GM12878 (cell line): ENCODE measurements at regions not wholly inside any gene's neighbourhood (a gene's known extent, or its start where the extent isn't known, plus 50 kb on each side); places are given as distances from the start of the nearest gene placed in this dataset.

Experiments
- CBX5 ChIP-seq: sonication (generic); IDR thresholded peaks from 2 replicates; pipeline ENCODE4 v1.6.1; 2016; ENCODE audit warnings: low read depth, moderate library complexity, mild to moderate bottlenecking, inconsistent platforms
- CHD4 ChIP-seq: fragments of 200-600 bp; sonication (generic); IDR thresholded peaks from 2 replicates; pipeline ENCODE4 v1.6.1; 2016; ENCODE audit warnings: mild to moderate bottlenecking
- ZNF592 ChIP-seq: fragments of 450-650 bp; IDR thresholded peaks from 2 replicates; pipeline ENCODE4 v1.6.1; 2017; ENCODE audit warnings: mild to moderate bottlenecking, moderate library complexity

- TF ChIP-seq ZNF592 = no peak
- no peak for TF ChIP-seq CHD4
- no peak for TF ChIP-seq CBX5
Measured at GRCh38 chr2:46813020-46813415, 102.6 kb downstream of the MCFD2 start (continued).
